Tibial artery (tissue), 4 donors: ENCODE measurements at regions not wholly inside any gene's neighbourhood (a gene's known extent, or its start where the extent isn't known, plus 50 kb on each side); places are given as distances from the start of the nearest gene placed in this dataset.

Source experiments
- DNase-seq, 2 donors: peaks; one replicate each; pipeline ENCODE4 v3.0.0-alpha.2; 2019
- H3K27ac ChIP-seq, 2 donors: fragments of 200-600 bp; sonication (generic) in 1 of 2; 1 replicate in 1 of 2; 2 replicates in 1 of 2; pipeline ENCODE4 v1.5.1; 2018 to 2019; ENCODE audit warnings: mild to moderate bottlenecking in 1 of 2
- H3K27me3 ChIP-seq, 2 donors: fragments of 200-600 bp; sonication (generic) in 1 of 2; one replicate each; pipeline versions ENCODE4 v1.5.1 to v1.6.0; 2016 to 2019
- H3K36me3 ChIP-seq, 3 donors: fragments of 200-600 bp; sonication (generic) in 2 of 3; one replicate each; pipeline ENCODE4 v1.5.1; 2016 to 2019; ENCODE audit warnings: mild to moderate bottlenecking in 2 of 3
- H3K4me1 ChIP-seq, 4 donors: fragments of 200-600 bp; sonication (generic) in 2 of 4; 1 replicate in 3 of 4; 2 replicates in 1 of 4; pipeline ENCODE4 v1.5.1; 2016 to 2019
- H3K4me3 ChIP-seq, 2 donors: fragments of 200-600 bp; sonication (generic) in 1 of 2; 1 replicate in 1 of 2; 2 replicates in 1 of 2; pipeline ENCODE4 v1.5.1; 2018 to 2019; ENCODE audit warnings: mild to moderate bottlenecking in 2 of 2
- H3K9me3 ChIP-seq, 3 donors: fragments of 200-600 bp; sonication (generic) in 1 of 3; one replicate each; pipeline ENCODE4 v1.5.1; 2016 to 2019
- CTCF ChIP-seq, 2 experiments: fragments of 200-600 bp in 1 of 2; fragments of 450-650 bp in 1 of 2; IDR thresholded peaks; one replicate each; pipeline ENCODE4 v1.5.1; 2017 to 2019; ENCODE audit warnings: antibody characterized with exemption in 2 of 2, mild to moderate bottlenecking in 1 of 2, moderate library complexity in 1 of 2
- intact Hi-C: fragments of 100-400 bp; cut with DNase I; formaldehyde crosslinking; loops from one replicate; pipeline ENCODE4 v1.15.0; 2023; ENCODE audit warnings: low total_unique reads

- Histone ChIP-seq H3K9me3 (no peaks in the 10 kb centered on the region), H3K36me3 (no peaks in the 10 kb centered on the region), H3K27ac (no peak overlapping the region), H3K27me3 (no peaks in the 10 kb centered on the region), H3K4me1 (peaks cover 0 to 28% (median 22%) of the 10 kb centered on the region in 4 donors), H3K4me3 (no peak overlapping the region)
- DNase-seq: no peak
- intact Hi-C loops: no loop called here
- TF ChIP-seq CTCF (IDR thresholded peaks at IDR 0.05): no peak
Measured at GRCh38 chr2:207243601-207244000, 77.9 kb upstream of the KLF7 start.

- Histone ChIP-seq H3K4me3 (no peak overlapping the region), H3K27me3 (no peaks in the 10 kb centered on the region), H3K36me3 (no peaks in the 10 kb centered on the region), H3K27ac (no peak overlapping the region), H3K9me3 (no peaks in the 10 kb centered on the region), H3K4me1 (peaks cover 0 to 11% (median 9%) of the 10 kb centered on the region in 4 donors)
- no peak for DNase-seq
- intact Hi-C loops: no loop called here
- no peak for TF ChIP-seq CTCF (IDR thresholded peaks at IDR 0.05)
Measured at GRCh38 chr2:207244971-207245925, 79.5 kb upstream of the KLF7 start.

GRCh38 chr2:207248702-207249377, 83.1 kb upstream of the KLF7 start:
- H3K9me3 ChIP-seq: no peaks in the 10 kb centered on the region
- no peaks in the 10 kb centered on the region for H3K27me3 ChIP-seq
- intact Hi-C loops: no loop called here
- no peak for DNase-seq
- no peak overlapping the region for H3K4me3 ChIP-seq
- H3K36me3 ChIP-seq: no peaks in the 10 kb centered on the region
- H3K4me1 ChIP-seq: peaks cover 0 to 5% (median 0%) of the 10 kb centered on the region in 4 donors
- H3K27ac ChIP-seq: no peak overlapping the region
- TF ChIP-seq CTCF (IDR thresholded peaks at IDR 0.05): no peak

GRCh38 chr2:207251022-207251421, 85.3 kb upstream of the KLF7 start:
- DNase-seq: no peak
- TF ChIP-seq CTCF (IDR thresholded peaks at IDR 0.05): no peak
- Histone ChIP-seq H3K27me3 (no peaks in the 10 kb centered on the region), H3K9me3 (no peaks in the 10 kb centered on the region), H3K4me3 (no peak overlapping the region), H3K4me1 (peaks cover 0 to 13% (median 0%) of the 10 kb centered on the region in 4 donors), H3K27ac (no peak overlapping the region), H3K36me3 (no peaks in the 10 kb centered on the region)
- intact Hi-C loops: no loop called here

- intact Hi-C loops: no loop called here
- no peak for DNase-seq
- Histone ChIP-seq H3K4me3 (no peak overlapping the region), H3K27ac (no peak overlapping the region), H3K9me3 (no peaks in the 10 kb centered on the region), H3K36me3 (no peaks in the 10 kb centered on the region), H3K27me3 (no peaks in the 10 kb centered on the region), H3K4me1 (peaks cover 0 to 19% (median 0%) of the 10 kb centered on the region in 4 donors)
- TF ChIP-seq CTCF (IDR thresholded peaks at IDR 0.05): no peak
Measured at GRCh38 chr2:207251573-207252192, 85.9 kb upstream of the KLF7 start.
